Endothelial cell of umbilical vein (primary cell): ENCODE measurements at regions not wholly inside any gene's neighbourhood (a gene's known extent, or its start where the extent isn't known, plus 50 kb on each side); places are given as distances from the start of the nearest gene placed in this dataset.

Experiments used
- BruUV-seq: library from RNA; stranded (reverse); fragments of 400-500 nt; replicated peaks from 2 replicates; lab custom pipeline; 2021; lab: Mats Ljungman, UMichigan
- CTCF ChIA-PET: fragments of 300-600, 350-600 bp; sonication (Branson Sonifier 250); formaldehyde crosslinking; loops from one replicate; lab custom pipeline; 2021; ENCODE audit warnings: antibody characterized with exemption, inconsistent platforms; lab: Charles Lee
- POLR2A ChIA-PET: fragments of 300-600, 350-600 bp; sonication (Branson Sonifier 250); formaldehyde crosslinking; loops from one replicate; lab custom pipeline; 2021; ENCODE audit warnings: antibody characterized with exemption, inconsistent platforms; lab: Charles Lee
- DNase-seq: peaks from one replicate; pipeline ENCODE4 v3.0.0-alpha.2; 2011; ENCODE audit warnings: low read depth, low spot score
- FAIRE-seq: peaks from 2 replicates; lab custom pipeline; 2011; peaks lifted over from hg19 to GRCh38; lab: Jason Lieb, UNC
- H2AFZ ChIP-seq: 2 replicates; pipeline ENCODE4 v1.6.0; 2012; ENCODE audit warnings: low read depth, low read length, control low read depth, inconsistent platforms
- H3K27ac ChIP-seq: 2 replicates; pipeline ENCODE4 v1.5.1; 2011; ENCODE audit warnings: low read depth, mild to moderate bottlenecking, control low read depth, low read length, moderate library complexity; ENCODE audit not compliant: insufficient read depth
- H3K27me3 ChIP-seq, 2 experiments: 2 replicates each; pipeline versions ENCODE4 v1.6.0 to v1.6.1; 2011; ENCODE audit warnings: low read length in 2 of 2, mixed read lengths in 1 of 2; ENCODE audit not compliant: control insufficient read depth in 2 of 2, insufficient read depth in 2 of 2
- H3K36me3 ChIP-seq, 2 experiments: 2 replicates in 1 of 2; 3 replicates in 1 of 2; pipeline ENCODE4 v1.5.1; 2011; ENCODE audit warnings: low read length in 2 of 2, mild to moderate bottlenecking in 1 of 2, moderate library complexity in 1 of 2; ENCODE audit not compliant: control insufficient read depth in 2 of 2, insufficient read depth in 2 of 2; ENCODE audit errors: extremely low read depth in 1 of 2
- H3K4me1 ChIP-seq: 3 replicates; pipeline ENCODE4 v1.5.1; 2011; ENCODE audit warnings: mild to moderate bottlenecking, low read length; ENCODE audit not compliant: control insufficient read depth, insufficient read depth; ENCODE audit errors: extremely low read depth
- H3K4me2 ChIP-seq: 2 replicates; pipeline ENCODE4 v1.6.1; 2011; ENCODE audit warnings: low read length, control low read depth, mixed read lengths; ENCODE audit not compliant: insufficient read depth
- H3K4me3 ChIP-seq, 3 experiments: fragments of 200-600 bp in 1 of 3; sonication (generic), shearing (Covaris generic) in 1 of 3; replicated peaks in 1 of 3; 2 replicates each; pipeline ENCODE4 v1.5.1; 2011 to 2016; ENCODE audit warnings: control low read depth in 3 of 3, low read length in 3 of 3, mild to moderate bottlenecking in 2 of 3, inconsistent platforms in 1 of 3, low read depth in 1 of 3, moderate library complexity in 1 of 3; ENCODE audit not compliant: insufficient read depth in 1 of 3
- H3K79me2 ChIP-seq: 2 replicates; pipeline ENCODE4 v1.6.0; 2012; ENCODE audit warnings: low read length, inconsistent platforms; ENCODE audit not compliant: control insufficient read depth, insufficient read depth
- H3K9ac ChIP-seq: replicated peaks from 2 replicates; pipeline ENCODE3; 2011; ENCODE audit warnings: low read length, control low read depth; ENCODE audit not compliant: insufficient read depth; ENCODE audit errors: extremely low read depth
- H3K9me1 ChIP-seq: replicated peaks from 3 replicates; pipeline ENCODE4 v1.6.0; 2011; ENCODE audit warnings: mild to moderate bottlenecking, low read length; ENCODE audit not compliant: control insufficient read depth, insufficient read depth; ENCODE audit errors: extremely low read depth
- H3K9me3 ChIP-seq: replicated peaks from 2 replicates; pipeline ENCODE4 v1.5.1; 2012; ENCODE audit warnings: low read length, inconsistent platforms; ENCODE audit not compliant: control insufficient read depth, insufficient read depth
- H4K20me1 ChIP-seq: replicated peaks from 2 replicates; pipeline ENCODE3; 2011; ENCODE audit warnings: mild to moderate bottlenecking, low read length; ENCODE audit not compliant: control insufficient read depth, insufficient read depth; ENCODE audit errors: extremely low read depth
- CTCF ChIP-seq, 2 donors: IDR thresholded peaks; 1 replicate in 1 of 2; 2 replicates in 1 of 2; pipeline ENCODE4 v1.5.1; 2011; ENCODE audit warnings: low read length in 2 of 2, mild to moderate bottlenecking in 2 of 2, moderate library complexity in 2 of 2, control low read depth in 1 of 2, inconsistent platforms in 1 of 2, low read depth in 1 of 2; ENCODE audit not compliant: insufficient read depth in 1 of 2; ENCODE audit errors: extremely low read depth in 1 of 2
- EZH2 ChIP-seq: IDR thresholded peaks from 2 replicates; pipeline ENCODE4 v1.6.1; 2012; ENCODE audit warnings: borderline replicate concordance, low read depth, mild to moderate bottlenecking, moderate library complexity, low read length, inconsistent platforms; ENCODE audit not compliant: severe bottlenecking
- FOS ChIP-seq: IDR thresholded peaks from 2 replicates; pipeline ENCODE4 v1.6.1; 2011; ENCODE audit warnings: mild to moderate bottlenecking, low read length, moderate library complexity, borderline replicate concordance; ENCODE audit not compliant: insufficient read depth
- GATA2 ChIP-seq: IDR thresholded peaks from 2 replicates; pipeline ENCODE4 v1.7.0; 2011; ENCODE audit warnings: low read depth, mild to moderate bottlenecking, moderate library complexity, mixed read lengths, low read length; ENCODE audit not compliant: insufficient read length, insufficient read depth
- JUN ChIP-seq: IDR thresholded peaks from 2 replicates; pipeline ENCODE4 v1.6.1; 2011; ENCODE audit warnings: borderline replicate concordance, low read depth; ENCODE audit not compliant: insufficient read length, insufficient read depth
- MAX ChIP-seq: IDR thresholded peaks from 2 replicates; pipeline ENCODE4 v1.6.1; 2011; ENCODE audit not compliant: insufficient read depth, insufficient read length
- MYC ChIP-seq: IDR thresholded peaks from one replicate; pipeline ENCODE4 v1.6.1; 2011; ENCODE audit warnings: mild to moderate bottlenecking, low read depth, low read length
- POLR2A ChIP-seq: IDR thresholded peaks from 2 replicates; pipeline ENCODE4 v1.6.1; 2012; ENCODE audit warnings: low read depth, mild to moderate bottlenecking, control low read depth, low read length
- POLR2AphosphoS5 ChIP-seq: IDR thresholded peaks from 2 replicates; pipeline ENCODE4 v1.6.1; 2012; ENCODE audit warnings: low read depth, mild to moderate bottlenecking, control low read depth, low read length, moderate library complexity; ENCODE audit not compliant: insufficient read depth
- dilution Hi-C: fragments of 300-500 bp; cut with MboI; formaldehyde crosslinking; loops from one replicate; pipeline ENCODE4 v1.15.0; 2019; ENCODE audit warnings: low sequenced_read_pairs; ENCODE audit not compliant: extremely low pct_ligation_motif_present
- intact Hi-C: fragments of 100-400 bp; cut with micrococcal nuclease; formaldehyde crosslinking; loops from one replicate; pipeline ENCODE4 v1.10.0; 2022

- H4K20me1 ChIP-seq, result no peaks in the 10 kb centered on the region
- no peaks in the 10 kb centered on the region for H3K9me3 ChIP-seq
- H3K4me2 ChIP-seq, result no peak overlapping the region
- ChIA-PET POLR2A (no interaction called here), CTCF (interaction anchor here (0.7 kb wide), 1 partner anchor 10 kb away, joined by 3 read pairs; no protein-coding TSS in a partner anchor)
- DNase-seq (no peak), FAIRE-seq (no peak)
- no peak for TF ChIP-seq EZH2
- no peak for TF ChIP-seq MAX
- TF ChIP-seq POLR2A, result no peak
- TF ChIP-seq CTCF (IDR thresholded peaks at IDR 0.05; ENCODE audit: extremely low read depth in 1 of 2, insufficient read depth in 1 of 2, low read depth in 1 of 2, low read length in 2 of 2), result no peak
- no peak for TF ChIP-seq POLR2AphosphoS5
- no peak for TF ChIP-seq JUN
- no peaks in the 10 kb centered on the region for H3K27me3 ChIP-seq
- no peaks in the 10 kb centered on the region for H3K36me3 ChIP-seq
- no TSS peak for BruUV-seq
- H3K9ac ChIP-seq, result no peak overlapping the region
- H3K4me1 ChIP-seq, result no peaks in the 10 kb centered on the region
- H3K27ac ChIP-seq, result no peak overlapping the region
- dilution Hi-C loops (no loop called here), intact Hi-C loops (no loop called here)
- H3K79me2 ChIP-seq, result no peaks in the 10 kb centered on the region
- no peaks in the 10 kb centered on the region for H3K9me1 ChIP-seq
- H3K4me3 ChIP-seq, result no peak overlapping the region
- H2AFZ ChIP-seq, result no peak overlapping the region
Measured at GRCh38 chr6:11307226-11307625, 74.8 kb upstream of the NEDD9 start.

DNA sequence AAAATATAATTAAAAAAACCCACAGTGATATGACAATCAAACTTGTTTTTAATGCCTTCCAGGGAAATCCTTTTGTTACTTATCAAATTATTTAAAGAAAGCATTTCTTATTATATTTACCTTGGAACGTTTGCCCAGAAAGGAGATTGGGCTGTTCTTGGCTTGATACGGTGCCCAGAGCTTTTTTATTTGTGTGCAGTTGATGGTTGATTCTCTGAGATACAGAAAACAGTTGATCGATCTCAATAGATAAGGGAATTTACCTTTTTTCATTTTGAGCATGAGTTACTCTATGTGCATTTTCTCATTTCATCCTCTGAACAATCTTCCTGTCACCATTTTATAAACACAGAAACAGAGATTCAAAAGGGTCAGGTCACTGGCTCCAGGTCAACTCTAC lies 72.5 kb upstream of the NEDD9 start:
- TF ChIP-seq GATA2 (no peak), MAX (no peak), EZH2 (no peak), MYC (no peak), CTCF (IDR thresholded peaks at IDR 0.05; ENCODE audit: extremely low read depth in 1 of 2, insufficient read depth in 1 of 2, low read depth in 1 of 2, low read length in 2 of 2) (no peak), FOS (no peak), POLR2AphosphoS5 (no peak)
- FAIRE-seq (no peak), DNase-seq (no peak)
- no peaks in the 10 kb centered on the region for H3K36me3 ChIP-seq
- H3K4me1 ChIP-seq, result no peaks in the 10 kb centered on the region
- ChIA-PET CTCF (no interaction called here), POLR2A (no interaction called here)
- no peaks in the 10 kb centered on the region for H3K9me3 ChIP-seq
- H4K20me1 ChIP-seq, result no peaks in the 10 kb centered on the region
- H2AFZ ChIP-seq, result no peak overlapping the region
- intact Hi-C loops, result no loop called here
- no peaks in the 10 kb centered on the region for H3K79me2 ChIP-seq
- no TSS peak for BruUV-seq
- no peak overlapping the region for H3K27ac ChIP-seq
- no peak overlapping the region for H3K4me3 ChIP-seq
- H3K9me1 ChIP-seq, result no peaks in the 10 kb centered on the region
- dilution Hi-C loops, result no loop called here
- H3K4me2 ChIP-seq, result no peak overlapping the region
- no peak overlapping the region for H3K9ac ChIP-seq
- H3K27me3 ChIP-seq, result no peaks in the 10 kb centered on the region
